GM06990 (cell line): ENCODE measurements at regions not wholly inside any gene's neighbourhood (a gene's known extent, or its start where the extent isn't known, plus 50 kb on each side); places are given as distances from the start of the nearest gene placed in this dataset.

Experiments
- DNase-seq: peaks from one replicate; pipeline ENCODE4 v3.0.0-alpha.2; 2011; ENCODE audit not compliant: insufficient read length; ENCODE audit errors: extremely low read depth
- H3K27me3 ChIP-seq: replicated peaks from 2 replicates; pipeline ENCODE4 v1.6.0; 2011; ENCODE audit warnings: low read length; ENCODE audit not compliant: control insufficient read depth, insufficient read depth
- H3K36me3 ChIP-seq: 2 replicates; pipeline ENCODE4 v1.5.1; 2011; ENCODE audit warnings: low read length; ENCODE audit not compliant: control insufficient read depth, insufficient read depth
- H3K4me3 ChIP-seq: replicated peaks from 2 replicates; pipeline ENCODE4 v1.5.1; 2011; ENCODE audit warnings: low read depth, mild to moderate bottlenecking, control low read depth, low read length
- CTCF ChIP-seq: IDR thresholded peaks from 2 replicates; pipeline ENCODE4 v1.5.1; 2011; ENCODE audit warnings: low read length, control low read depth, mild to moderate bottlenecking, inconsistent platforms; ENCODE audit not compliant: insufficient read depth, poor library complexity, severe bottlenecking

- H3K4me3 ChIP-seq, result no peak overlapping the region
- TF ChIP-seq CTCF, result no peak
- no peak for DNase-seq
- no peaks in the 10 kb centered on the region for H3K36me3 ChIP-seq
- no peaks in the 10 kb centered on the region for H3K27me3 ChIP-seq
Measured at GRCh38 chr2:185082749-185083148, 484.4 kb downstream of the ZNF804A start.

GRCh38 chr2:185108588-185108987 is 510.3 kb downstream of the ZNF804A start:
- H3K4me3 ChIP-seq, result no peak overlapping the region
- no peaks in the 10 kb centered on the region for H3K36me3 ChIP-seq
- H3K27me3 ChIP-seq, result no peaks in the 10 kb centered on the region
- no peak for DNase-seq
- TF ChIP-seq CTCF, result no peak

GRCh38 chr2:185127412-185127811 is 529.1 kb downstream of the ZNF804A start:
- Histone ChIP-seq H3K4me3 (no peak overlapping the region), H3K27me3 (no peaks in the 10 kb centered on the region), H3K36me3 (no peaks in the 10 kb centered on the region)
- DNase-seq, result no peak
- no peak for TF ChIP-seq CTCF

- no peak for DNase-seq
- Histone ChIP-seq H3K27me3 (no peaks in the 10 kb centered on the region), H3K4me3 (no peak overlapping the region), H3K36me3 (no peaks in the 10 kb centered on the region)
- TF ChIP-seq CTCF, result no peak
Measured at GRCh38 chr2:185128346-185128745, 530.0 kb downstream of the ZNF804A start.

GRCh38 chr2:185128996-185129395 is 530.7 kb downstream of the ZNF804A start:
- TF ChIP-seq CTCF, result no peak
- Histone ChIP-seq H3K36me3 (no peaks in the 10 kb centered on the region), H3K27me3 (no peaks in the 10 kb centered on the region), H3K4me3 (no peak overlapping the region)
- no peak for DNase-seq

- no peak for DNase-seq
- no peaks in the 10 kb centered on the region for H3K27me3 ChIP-seq
- no peak overlapping the region for H3K4me3 ChIP-seq
- no peak for TF ChIP-seq CTCF
- no peaks in the 10 kb centered on the region for H3K36me3 ChIP-seq
Measured at GRCh38 chr2:185130685-185131084, 532.4 kb downstream of the ZNF804A start.
